Dedifferentiated amniotic fluid mesenchymal stem cell (primary cell): ENCODE measurements at regions not wholly inside any gene's neighbourhood (a gene's known extent, or its start where the extent isn't known, plus 50 kb on each side); places are given as distances from the start of the nearest gene placed in this dataset.

Source experiments
- DNase-seq: peaks from one replicate; pipeline ENCODE4 v3.0.0-alpha.2; 2016; ENCODE audit errors: extremely low spot score

GRCh38 chr5:105817914-105818313 lies 1852.8 kb downstream of the EFNA5 start:
- DNase-seq: peak; percentile 87

GRCh38 chr5:105817416-105817815 lies 1853.3 kb downstream of the EFNA5 start:
- DNase-seq: peak; percentile 46

GRCh38 chr5:105816961-105817360 lies 1853.8 kb downstream of the EFNA5 start:
- DNase-seq: no peak

GRCh38 chr5:105812304-105812703 lies 1858.4 kb downstream of the EFNA5 start:
- peak; percentile 61 for DNase-seq

GRCh38 chr5:105807951-105808350 lies 1862.8 kb downstream of the EFNA5 start:
- no peak for DNase-seq

GRCh38 chr5:105807290-105807689 lies 1863.4 kb downstream of the EFNA5 start:
- peak; percentile 52 for DNase-seq

- DNase-seq: peak; percentile 25
Observed at GRCh38 chr5:105806596-105806995, 1864.1 kb downstream of the EFNA5 start.

GRCh38 chr5:105803431-105803830 lies 1867.3 kb downstream of the EFNA5 start:
- DNase-seq: no peak

- DNase-seq: no peak
Observed at GRCh38 chr5:105794578-105794977, 1876.2 kb downstream of the EFNA5 start.

- DNase-seq: no peak
Observed at GRCh38 chr5:105789246-105789645, 1881.5 kb downstream of the EFNA5 start.

- no peak for DNase-seq
Observed at GRCh38 chr5:105783811-105784210, 1886.9 kb downstream of the EFNA5 start.

GRCh38 chr5:105782501-105782900 lies 1888.2 kb downstream of the EFNA5 start:
- DNase-seq: peak; percentile 19

- no peak for DNase-seq
Observed at GRCh38 chr5:105773241-105773640, 1897.5 kb downstream of the EFNA5 start.

- DNase-seq: no peak
Observed at GRCh38 chr5:105767267-105767666, 1903.5 kb downstream of the EFNA5 start.

GRCh38 chr5:105762728-105763127 lies 1908.0 kb downstream of the EFNA5 start:
- no peak for DNase-seq

- peak; percentile 31 for DNase-seq
Observed at GRCh38 chr5:105754056-105754455, 1916.7 kb downstream of the EFNA5 start.

- no peak for DNase-seq
Observed at GRCh38 chr5:105752801-105753200, 1917.9 kb downstream of the EFNA5 start.

- no peak for DNase-seq
Observed at GRCh38 chr5:105751908-105752307, 1918.8 kb downstream of the EFNA5 start.

GRCh38 chr5:105745111-105745510 lies 1925.6 kb downstream of the EFNA5 start:
- DNase-seq: no peak

- DNase-seq: no peak
Observed at GRCh38 chr5:105740242-105740641, 1930.5 kb downstream of the EFNA5 start.

- DNase-seq: no peak
Observed at GRCh38 chr5:105739732-105740131, 1931.0 kb downstream of the EFNA5 start.

- DNase-seq: peak; percentile 17
Observed at GRCh38 chr5:105735704-105736103, 1935.0 kb downstream of the EFNA5 start.

- no peak for DNase-seq
Observed at GRCh38 chr5:105730982-105731381, 1939.8 kb downstream of the EFNA5 start.

- DNase-seq: no peak
Observed at GRCh38 chr5:105726093-105726492, 1944.6 kb downstream of the EFNA5 start.

GRCh38 chr5:105708442-105708841 lies 1962.3 kb downstream of the EFNA5 start:
- DNase-seq: no peak
